ENCODE measurements at regions not wholly inside any gene's neighbourhood (a gene's known extent, or its start where the extent isn't known, plus 50 kb on each side); places are given as distances from the start of the nearest gene placed in this dataset.

DNA sequence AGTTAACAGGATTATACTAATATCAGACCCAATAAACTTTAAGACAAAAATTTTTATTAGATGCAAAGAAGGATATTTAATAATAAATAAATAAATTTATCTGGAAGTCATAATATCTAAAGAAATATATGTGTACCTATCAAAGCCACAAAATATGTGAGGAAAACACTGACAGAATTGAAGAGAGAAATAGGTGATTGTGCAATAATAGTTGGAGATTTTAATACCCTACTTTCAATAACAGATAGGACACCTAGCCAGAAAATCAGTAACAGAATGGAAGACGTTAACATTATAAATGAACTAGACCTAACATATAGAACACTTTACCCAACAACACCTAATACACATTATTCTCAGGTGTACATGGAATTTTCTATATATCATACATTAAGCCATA, 541.4 kb upstream of the SMC2 start:
- CTCF ChIA-PET: no interaction called here
- no peaks in the 10 kb centered on the region for H3K4me1 ChIP-seq (ENCODE audit: control insufficient read depth, insufficient read depth, low read length)
- H3K9me3 ChIP-seq (ENCODE audit: control insufficient read depth, insufficient read depth, low read depth, low read length): no peaks in the 10 kb centered on the region
- TF ChIP-seq POLR2AphosphoS5 (IDR thresholded peaks at IDR 0.05; ENCODE audit: low read depth, low read length) (no peak), SIN3A (IDR thresholded peaks at IDR 0.05; ENCODE audit: borderline replicate concordance, insufficient read depth, low read depth, low read length) (no peak), TCF7L2 (IDR thresholded peaks at IDR 0.05; ENCODE audit: low read depth, low read length) (no peak)
- TF ChIP-seq, protein P1, sequence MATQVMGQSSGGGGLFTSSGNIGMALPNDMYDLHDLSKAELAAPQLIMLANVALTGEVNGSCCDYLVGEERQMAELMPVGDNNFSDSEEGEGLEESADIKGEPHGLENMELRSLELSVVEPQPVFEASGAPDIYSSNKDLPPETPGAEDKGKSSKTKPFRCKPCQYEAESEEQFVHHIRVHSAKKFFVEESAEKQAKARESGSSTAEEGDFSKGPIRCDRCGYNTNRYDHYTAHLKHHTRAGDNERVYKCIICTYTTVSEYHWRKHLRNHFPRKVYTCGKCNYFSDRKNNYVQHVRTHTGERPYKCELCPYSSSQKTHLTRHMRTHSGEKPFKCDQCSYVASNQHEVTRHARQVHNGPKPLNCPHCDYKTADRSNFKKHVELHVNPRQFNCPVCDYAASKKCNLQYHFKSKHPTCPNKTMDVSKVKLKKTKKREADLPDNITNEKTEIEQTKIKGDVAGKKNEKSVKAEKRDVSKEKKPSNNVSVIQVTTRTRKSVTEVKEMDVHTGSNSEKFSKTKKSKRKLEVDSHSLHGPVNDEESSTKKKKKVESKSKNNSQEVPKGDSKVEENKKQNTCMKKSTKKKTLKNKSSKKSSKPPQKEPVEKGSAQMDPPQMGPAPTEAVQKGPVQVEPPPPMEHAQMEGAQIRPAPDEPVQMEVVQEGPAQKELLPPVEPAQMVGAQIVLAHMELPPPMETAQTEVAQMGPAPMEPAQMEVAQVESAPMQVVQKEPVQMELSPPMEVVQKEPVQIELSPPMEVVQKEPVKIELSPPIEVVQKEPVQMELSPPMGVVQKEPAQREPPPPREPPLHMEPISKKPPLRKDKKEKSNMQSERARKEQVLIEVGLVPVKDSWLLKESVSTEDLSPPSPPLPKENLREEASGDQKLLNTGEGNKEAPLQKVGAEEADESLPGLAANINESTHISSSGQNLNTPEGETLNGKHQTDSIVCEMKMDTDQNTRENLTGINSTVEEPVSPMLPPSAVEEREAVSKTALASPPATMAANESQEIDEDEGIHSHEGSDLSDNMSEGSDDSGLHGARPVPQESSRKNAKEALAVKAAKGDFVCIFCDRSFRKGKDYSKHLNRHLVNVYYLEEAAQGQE (IDR thresholded peaks at IDR 0.05; ENCODE audit: insufficient read depth in 1 of 2, low read depth in 2 of 2, low read length in 1 of 2): no peak
- TF ChIP-seq, protein P2, sequence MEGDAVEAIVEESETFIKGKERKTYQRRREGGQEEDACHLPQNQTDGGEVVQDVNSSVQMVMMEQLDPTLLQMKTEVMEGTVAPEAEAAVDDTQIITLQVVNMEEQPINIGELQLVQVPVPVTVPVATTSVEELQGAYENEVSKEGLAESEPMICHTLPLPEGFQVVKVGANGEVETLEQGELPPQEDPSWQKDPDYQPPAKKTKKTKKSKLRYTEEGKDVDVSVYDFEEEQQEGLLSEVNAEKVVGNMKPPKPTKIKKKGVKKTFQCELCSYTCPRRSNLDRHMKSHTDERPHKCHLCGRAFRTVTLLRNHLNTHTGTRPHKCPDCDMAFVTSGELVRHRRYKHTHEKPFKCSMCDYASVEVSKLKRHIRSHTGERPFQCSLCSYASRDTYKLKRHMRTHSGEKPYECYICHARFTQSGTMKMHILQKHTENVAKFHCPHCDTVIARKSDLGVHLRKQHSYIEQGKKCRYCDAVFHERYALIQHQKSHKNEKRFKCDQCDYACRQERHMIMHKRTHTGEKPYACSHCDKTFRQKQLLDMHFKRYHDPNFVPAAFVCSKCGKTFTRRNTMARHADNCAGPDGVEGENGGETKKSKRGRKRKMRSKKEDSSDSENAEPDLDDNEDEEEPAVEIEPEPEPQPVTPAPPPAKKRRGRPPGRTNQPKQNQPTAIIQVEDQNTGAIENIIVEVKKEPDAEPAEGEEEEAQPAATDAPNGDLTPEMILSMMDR (IDR thresholded peaks at IDR 0.05): no peak
- BruUV-seq (replicated peaks): no TSS peak
- in situ Hi-C loops (cut with HindIII; ENCODE audit: low pct_unique_long_range_greater_than_20kb, low sequenced_read_pairs): no loop called here
- no peaks in the 10 kb centered on the region for H3K27me3 ChIP-seq (ENCODE audit: control insufficient read depth, insufficient read depth, low read length)
- no peaks in the 10 kb centered on the region for H3K36me3 ChIP-seq (ENCODE audit: control insufficient read depth, insufficient read depth, low read length)
- no peak overlapping the region for H3K27ac ChIP-seq (ENCODE audit: low read length)
- ATAC-seq (no peak), DNase-seq (ENCODE audit: low read depth, low spot score) (no peak)
- H3K4me3 ChIP-seq (ENCODE audit: low read depth in 2 of 2, low read length in 2 of 2): no peak overlapping the region
- intact Hi-C loops (cut with micrococcal nuclease; ENCODE audit: unreplicated experiment): no loop called here
- POLR2A ChIA-PET: no interaction called here

- TF ChIP-seq, protein P2 (IDR thresholded peaks at IDR 0.05): no peak
- TF ChIP-seq POLR2AphosphoS5 (IDR thresholded peaks at IDR 0.05; ENCODE audit: low read depth, low read length) (no peak), SIN3A (IDR thresholded peaks at IDR 0.05; ENCODE audit: borderline replicate concordance, insufficient read depth, low read depth, low read length) (no peak)
- Histone ChIP-seq H3K4me1 (ENCODE audit: control insufficient read depth, insufficient read depth, low read length) (no peaks in the 10 kb centered on the region), H3K9me3 (ENCODE audit: control insufficient read depth, insufficient read depth, low read depth, low read length) (no peaks in the 10 kb centered on the region), H3K36me3 (ENCODE audit: control insufficient read depth, insufficient read depth, low read length) (no peaks in the 10 kb centered on the region), H3K4me3 (ENCODE audit: low read depth in 2 of 2, low read length in 2 of 2) (no peak overlapping the region), H3K27ac (ENCODE audit: low read length) (no peak overlapping the region), H3K27me3 (ENCODE audit: control insufficient read depth, insufficient read depth, low read length) (no peaks in the 10 kb centered on the region)
- in situ Hi-C loops (cut with HindIII; ENCODE audit: low pct_unique_long_range_greater_than_20kb, low sequenced_read_pairs) (no loop called here), intact Hi-C loops (cut with micrococcal nuclease; ENCODE audit: unreplicated experiment) (no loop called here)
- CTCF ChIA-PET: no interaction called here
- DNase-seq (ENCODE audit: low read depth, low spot score) (no peak), ATAC-seq (no peak)
- POLR2A ChIA-PET: no interaction called here
- no TSS peak for BruUV-seq (replicated peaks)
These were observed 520.1 kb upstream of the SMC2 start for GRCh38 chr9:103574056-103574455.

DNA sequence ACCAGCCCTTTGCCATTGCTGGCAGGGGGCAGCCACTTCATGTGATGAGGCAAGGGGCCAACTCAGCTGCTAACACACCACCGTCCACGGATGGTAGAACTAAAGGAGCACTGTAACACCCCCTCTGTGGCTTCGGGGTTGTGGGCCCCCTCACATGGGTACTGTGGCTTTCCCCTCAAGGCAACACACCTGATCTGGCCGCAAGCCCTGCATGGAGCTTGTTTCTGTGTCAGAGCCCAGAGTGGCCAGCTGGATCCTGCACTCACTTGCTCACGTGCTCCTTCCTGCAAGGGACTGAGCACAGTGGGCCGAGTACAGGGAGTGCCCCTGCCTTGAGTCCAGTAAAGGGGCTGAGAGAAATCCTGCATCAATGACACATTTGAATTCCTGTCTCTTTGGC, 507.4 kb upstream of the SMC2 start:
- ChIA-PET POLR2A (no interaction called here), CTCF (no interaction called here)
- intact Hi-C loops (cut with micrococcal nuclease; ENCODE audit: unreplicated experiment): no loop called here
- Histone ChIP-seq H3K27me3 (ENCODE audit: control insufficient read depth, insufficient read depth, low read length) (no peaks in the 10 kb centered on the region), H3K27ac (ENCODE audit: low read length) (no peak overlapping the region), H3K9me3 (ENCODE audit: control insufficient read depth, insufficient read depth, low read depth, low read length) (no peaks in the 10 kb centered on the region), H3K4me1 (ENCODE audit: control insufficient read depth, insufficient read depth, low read length) (no peaks in the 10 kb centered on the region), H3K4me3 (ENCODE audit: low read depth in 2 of 2, low read length in 2 of 2) (no peak overlapping the region), H3K36me3 (ENCODE audit: control insufficient read depth, insufficient read depth, low read length) (no peaks in the 10 kb centered on the region)
- in situ Hi-C loops (cut with HindIII; ENCODE audit: low pct_unique_long_range_greater_than_20kb, low sequenced_read_pairs): no loop called here
- no TSS peak for BruUV-seq (replicated peaks)
- TF ChIP-seq TCF7L2 (IDR thresholded peaks at IDR 0.05; ENCODE audit: low read depth, low read length) (no peak), POLR2AphosphoS5 (IDR thresholded peaks at IDR 0.05; ENCODE audit: low read depth, low read length) (no peak), SIN3A (IDR thresholded peaks at IDR 0.05; ENCODE audit: borderline replicate concordance, insufficient read depth, low read depth, low read length) (no peak)
- TF ChIP-seq, protein P2 (IDR thresholded peaks at IDR 0.05): no peak
- DNase-seq (ENCODE audit: low read depth, low spot score): no peak
- no peak for ATAC-seq
